HG02623 (cell line): ENCODE measurements at regions not wholly inside any gene's neighbourhood (a gene's known extent, or its start where the extent isn't known, plus 50 kb on each side); places are given as distances from the start of the nearest gene placed in this dataset.
"Not testable (repeated sequence)": the region's sequence is repeated elsewhere in the genome, so short reads cannot be mapped to it uniquely, and the experiment has no call there.

Experiments
- ATAC-seq: cut with Tn5 transposase; IDR thresholded peaks from one replicate; pipeline ENCODE4 v1.9.1; 2021; ENCODE audit warnings: moderate library complexity; ENCODE audit not compliant: unreplicated experiment

DNA sequence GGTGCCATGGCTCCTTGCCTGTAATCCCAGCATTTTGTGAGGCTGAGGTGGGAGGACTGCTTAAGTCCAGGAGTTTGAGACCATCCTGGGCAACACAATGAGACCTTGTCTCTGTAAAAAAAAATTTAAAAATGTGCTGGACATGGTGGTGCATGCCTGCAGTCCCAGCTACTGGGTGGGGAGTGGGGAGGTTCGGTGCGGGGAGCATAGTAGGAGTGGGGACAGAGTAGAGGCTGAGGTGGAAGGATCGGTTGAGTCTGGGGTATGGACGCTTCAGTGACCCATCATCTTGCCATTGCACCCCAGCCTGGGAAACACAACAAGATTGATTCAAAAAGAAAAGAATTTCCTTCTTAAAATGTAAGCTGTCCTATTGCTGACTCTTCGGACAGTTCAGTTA is 1490.0 kb upstream of the GBE1 start:
- ATAC-seq: no peak

DNA sequence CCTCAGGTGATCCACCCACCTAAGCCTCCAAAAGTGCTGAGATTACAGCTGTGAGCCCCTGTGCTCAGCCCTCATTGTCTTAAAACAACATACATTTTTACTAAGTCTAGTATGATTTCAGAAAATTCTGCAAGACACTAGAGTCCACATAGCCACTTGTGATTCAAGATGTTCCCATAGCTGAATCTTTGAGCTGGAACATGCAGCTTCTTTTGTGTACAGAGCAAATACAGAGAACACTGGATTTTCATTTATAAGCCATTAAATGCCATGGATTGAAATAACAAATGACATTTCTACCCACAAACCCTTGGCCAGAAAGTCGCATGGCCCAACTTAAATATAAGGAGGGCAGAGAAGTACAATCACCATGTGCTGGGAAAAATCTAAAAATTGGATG is 1489.2 kb upstream of the GBE1 start:
- no peak for ATAC-seq

DNA sequence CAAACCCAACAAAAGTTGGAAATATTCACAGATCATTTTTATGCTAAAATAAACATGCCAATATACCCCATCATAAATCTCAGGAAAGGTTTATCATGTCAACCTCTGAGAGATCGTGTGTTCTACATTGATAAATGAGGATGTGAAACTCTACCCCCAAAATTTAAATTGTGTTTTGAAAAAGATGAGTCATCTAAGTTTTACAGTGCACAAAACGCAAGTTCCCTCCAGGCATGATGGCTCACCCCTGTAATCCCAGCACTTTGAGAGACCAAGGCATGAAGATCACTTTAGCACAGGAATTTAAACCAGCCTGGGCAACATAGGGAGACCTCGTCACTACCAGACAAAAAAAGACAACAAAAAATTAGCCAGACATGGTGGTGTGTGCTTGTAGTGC is 1487.0 kb upstream of the GBE1 start:
- ATAC-seq: no peak

DNA sequence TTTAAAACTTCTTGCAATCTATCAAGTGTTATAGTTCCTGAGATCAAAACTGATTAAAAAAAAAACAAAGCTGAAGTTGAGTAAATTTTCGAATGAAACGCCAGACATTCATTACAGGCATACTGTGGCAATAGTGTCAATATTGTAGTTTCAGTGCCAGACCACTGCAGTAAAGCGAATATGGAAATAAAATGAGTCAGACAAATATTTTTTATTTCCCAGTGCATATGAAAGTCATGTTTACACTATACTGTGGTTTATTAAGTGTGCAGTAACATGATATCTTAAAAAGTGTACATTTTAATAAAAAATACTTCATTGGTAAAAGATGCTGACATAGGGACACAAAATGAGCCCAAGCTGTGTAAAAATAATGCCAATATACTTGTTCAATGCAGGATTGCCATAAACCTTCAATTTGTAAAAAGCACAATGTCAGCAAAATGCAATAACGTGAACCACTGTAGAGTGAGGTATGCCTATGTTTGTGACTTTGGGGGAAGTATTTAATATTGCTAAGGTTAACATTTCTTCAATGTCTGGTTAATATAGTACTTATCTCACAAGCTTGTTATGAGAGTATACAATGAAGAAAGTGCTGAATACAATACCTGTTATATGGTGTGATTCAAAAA is 1473.9 kb upstream of the GBE1 start:
- no peak for ATAC-seq

DNA sequence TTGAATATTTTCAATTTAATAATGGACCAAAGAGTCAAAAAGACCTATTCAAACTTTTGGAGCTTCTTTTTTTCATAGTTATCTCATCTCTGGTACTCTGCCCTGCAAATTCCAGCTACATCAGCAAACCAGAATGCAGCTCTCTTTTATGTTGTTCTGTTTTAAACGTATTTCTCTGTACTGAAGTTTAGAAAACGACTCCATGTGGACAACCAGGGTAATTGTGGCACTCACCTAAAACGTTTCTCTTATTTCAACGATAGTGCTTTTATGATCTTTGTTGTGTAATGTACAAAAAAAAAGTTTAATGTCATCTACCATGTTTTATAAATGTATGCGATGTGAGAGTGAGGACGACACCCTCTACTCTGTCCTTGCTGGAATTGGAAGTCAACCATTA is 1472.3 kb upstream of the GBE1 start:
- ATAC-seq: no peak

DNA sequence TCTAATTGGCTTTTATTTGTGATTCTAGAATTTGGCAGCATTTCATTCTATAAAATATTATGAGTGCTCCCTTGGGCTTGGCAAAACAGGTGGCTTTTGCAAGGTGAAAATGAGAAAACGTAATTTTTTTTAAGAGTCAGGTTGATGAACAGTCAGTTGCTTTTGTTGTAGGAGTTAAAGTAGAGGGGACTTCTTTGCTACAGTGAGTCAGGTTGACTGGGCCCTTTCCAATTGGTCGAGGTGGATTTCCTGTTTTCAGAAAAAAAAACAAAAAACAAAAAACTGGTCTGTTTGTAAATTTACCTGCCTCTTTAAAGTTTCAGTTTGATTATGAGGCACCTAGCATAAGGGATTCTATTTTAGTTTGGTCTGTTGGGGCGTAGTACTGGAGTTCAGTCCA is 1469.4 kb upstream of the GBE1 start:
- ATAC-seq: no peak

DNA sequence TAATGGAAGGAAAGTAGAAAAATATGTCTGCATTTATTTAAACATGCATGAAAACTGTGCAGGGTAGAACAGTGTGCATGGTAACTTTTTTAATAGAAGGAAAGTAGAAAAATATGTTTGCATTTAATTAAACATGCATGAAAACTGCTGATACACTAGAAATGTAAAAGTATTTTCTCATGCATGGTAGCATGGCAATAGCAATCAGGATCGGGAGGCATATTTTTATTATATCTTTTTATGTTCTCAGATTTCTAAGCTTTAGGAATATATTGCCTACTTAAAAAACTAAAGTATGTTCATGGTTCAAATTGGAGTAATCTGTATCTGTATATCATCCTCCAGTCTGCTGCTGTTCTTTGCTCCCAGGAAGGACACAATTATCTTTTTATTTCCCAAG is 1468.9 kb upstream of the GBE1 start:
- ATAC-seq: no peak

DNA sequence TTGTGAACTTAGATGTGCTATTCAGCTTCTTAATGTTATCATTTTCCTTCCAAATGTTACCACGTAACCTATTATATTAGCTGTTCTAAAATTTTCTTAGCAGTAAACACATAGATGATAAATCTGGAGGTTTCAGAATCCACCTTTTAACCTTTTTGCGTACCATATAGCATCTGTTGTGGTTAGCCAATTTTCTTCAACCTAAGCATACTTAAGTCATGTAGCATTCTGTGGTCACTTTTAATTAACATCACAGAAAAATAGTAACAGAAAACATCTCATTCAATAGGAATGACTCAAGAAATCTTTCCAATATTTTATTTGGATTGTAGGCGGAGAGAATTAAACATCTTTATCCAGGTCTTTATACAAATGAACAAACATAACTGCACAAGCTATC is 1465.3 kb upstream of the GBE1 start:
- ATAC-seq: no peak

DNA sequence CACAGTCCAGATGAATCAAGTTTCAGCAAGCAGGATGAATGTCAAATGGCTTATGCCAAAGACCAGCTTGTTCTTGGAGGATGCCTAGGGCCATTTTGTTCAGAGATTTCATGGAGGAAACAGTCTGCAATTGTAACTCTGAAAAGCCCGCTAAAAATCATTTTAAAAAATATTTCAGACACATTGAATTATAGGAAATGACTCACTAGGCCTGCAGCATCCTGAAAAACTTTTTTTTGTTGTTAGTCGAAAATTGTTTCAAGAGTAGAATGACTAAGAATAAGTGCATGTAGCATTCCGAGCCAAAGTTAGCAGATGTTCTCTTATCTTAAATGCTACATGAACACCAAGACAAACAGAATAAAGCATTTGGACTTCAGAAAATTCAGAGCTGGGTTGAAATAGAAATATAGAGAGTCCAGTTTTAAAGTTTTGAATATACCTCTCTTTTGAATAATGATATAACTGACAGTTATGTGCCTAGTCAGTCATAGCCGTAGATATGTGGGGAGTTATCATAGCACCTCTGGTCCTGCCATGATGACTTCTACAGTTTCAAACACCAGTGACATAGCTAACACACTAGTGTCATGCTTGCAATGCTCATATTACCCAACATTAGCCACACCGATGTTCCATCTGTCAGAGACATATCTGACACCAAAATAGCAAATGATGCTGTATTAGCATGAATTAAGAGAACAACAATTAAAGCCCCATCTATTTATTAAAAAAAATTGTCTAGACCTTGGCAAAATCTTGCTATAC is 1462.8 kb upstream of the GBE1 start:
- no peak for ATAC-seq

DNA sequence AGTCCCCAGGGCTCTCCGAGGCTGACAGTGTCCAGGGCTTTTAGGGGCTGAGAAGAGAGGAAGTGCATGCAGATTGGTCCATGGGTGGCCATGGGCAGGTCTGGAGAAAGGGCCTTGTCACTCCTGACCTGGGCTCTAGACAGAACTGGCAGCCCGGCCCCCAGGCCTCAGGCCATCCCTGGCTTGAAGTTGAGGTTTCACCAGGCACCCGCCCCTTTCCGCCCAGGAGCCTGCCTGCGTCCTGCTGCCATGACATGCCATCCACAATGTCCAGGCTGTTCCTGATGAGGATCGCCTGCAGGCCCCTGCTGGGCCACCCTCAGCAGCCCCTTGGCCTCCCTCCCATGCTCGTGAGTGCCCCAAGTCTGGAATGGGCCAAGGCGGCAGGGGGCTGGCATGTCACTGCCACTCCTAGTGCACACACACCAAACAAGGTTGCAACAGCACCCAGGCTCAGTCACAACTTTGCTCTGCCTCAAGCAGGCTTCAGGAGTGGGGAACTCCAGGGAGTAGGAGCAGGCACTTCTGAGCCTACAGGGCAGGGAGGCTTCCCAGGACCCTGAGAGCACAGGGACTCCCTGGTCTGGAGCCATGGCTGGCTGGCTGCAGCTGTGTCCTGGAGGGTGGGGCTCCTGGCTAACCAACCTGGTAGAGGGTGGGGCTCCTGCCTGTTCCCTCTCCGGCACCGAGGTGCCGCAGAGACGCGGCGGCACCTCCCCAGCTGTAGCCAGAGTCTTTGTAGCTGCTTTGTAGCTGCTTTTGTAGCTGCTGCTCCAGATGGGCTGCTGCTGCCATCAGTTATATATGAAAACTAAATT is 1457.1 kb upstream of the GBE1 start:
- no peak for ATAC-seq

DNA sequence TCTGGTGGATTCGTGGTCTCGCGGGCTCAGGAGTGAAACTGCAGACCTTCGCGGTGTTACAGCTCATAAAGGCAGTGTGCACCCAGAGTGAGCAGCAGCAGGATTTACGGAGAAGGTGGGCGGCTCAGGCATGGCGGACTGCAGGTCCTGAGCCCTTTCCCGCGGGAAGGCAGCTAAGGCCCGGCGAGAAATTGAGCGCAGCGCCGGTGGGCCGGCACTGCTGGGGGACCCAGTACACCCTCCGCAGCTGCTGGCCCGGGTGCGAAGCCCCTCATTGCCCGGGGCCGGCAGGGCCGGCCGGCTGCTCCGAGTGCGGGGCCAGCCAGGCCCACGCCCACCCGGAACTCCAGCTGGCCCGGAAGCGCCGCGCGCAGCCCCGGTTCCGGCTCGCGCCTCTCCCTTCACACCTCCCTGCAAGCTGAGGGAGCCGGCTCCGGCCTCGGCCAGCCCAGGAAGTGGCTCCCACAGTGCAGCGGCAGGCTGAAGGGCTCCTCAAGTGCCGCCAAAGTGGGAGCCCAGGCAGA is 1456.2 kb upstream of the GBE1 start:
- ATAC-seq: not testable (repeated sequence)

DNA sequence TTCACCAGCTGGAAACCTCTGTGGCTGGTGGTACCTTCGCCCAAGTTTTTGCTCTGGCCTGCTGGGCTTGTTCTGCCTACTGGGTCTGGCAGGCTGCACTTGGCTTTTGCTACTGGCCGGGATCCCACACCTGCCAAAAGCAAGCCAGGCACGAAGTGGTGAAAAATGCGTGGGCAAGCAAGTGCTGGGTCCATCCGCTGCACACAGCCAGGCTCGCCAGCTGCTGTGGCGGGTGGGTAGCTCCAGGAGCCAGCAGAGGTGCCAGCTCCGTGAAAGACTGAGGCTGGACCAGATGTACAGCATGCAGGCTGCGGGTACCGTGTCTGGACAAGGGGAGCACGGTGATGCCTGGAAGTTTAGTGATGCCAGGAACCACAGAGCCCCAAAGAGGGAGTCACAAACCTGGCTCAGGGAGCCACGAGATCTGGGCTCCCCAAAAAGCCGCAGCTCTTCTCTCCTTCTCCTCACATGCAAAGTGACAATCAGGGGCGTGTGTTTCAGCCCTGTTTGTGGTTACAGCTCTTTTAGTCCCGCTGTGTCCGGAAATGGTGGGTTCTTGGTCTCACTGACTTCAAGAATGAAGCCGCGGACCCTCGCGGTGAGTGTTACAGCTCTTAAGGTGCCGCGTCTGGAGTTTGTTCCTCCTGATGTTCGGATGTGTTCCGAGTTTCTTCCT is 1455.6 kb upstream of the GBE1 start:
- no peak for ATAC-seq

DNA sequence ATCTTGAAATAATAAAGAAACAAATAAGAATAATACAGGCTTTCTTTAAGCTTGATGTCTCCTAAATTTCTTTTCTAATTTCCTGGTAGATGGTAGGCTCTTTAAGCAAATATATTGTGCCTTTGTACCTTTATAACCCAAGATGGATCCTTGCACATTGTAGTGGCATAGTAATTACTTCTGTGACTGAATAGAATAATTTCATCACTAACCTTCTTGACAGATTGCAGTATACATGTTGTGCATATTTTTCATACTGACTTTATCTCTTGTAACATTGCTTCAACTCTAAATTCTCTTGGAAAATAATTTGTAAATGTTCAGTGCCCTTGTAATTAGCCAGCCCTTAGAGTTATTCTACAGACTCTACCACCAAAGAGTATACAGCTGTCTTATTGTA is 1433.8 kb upstream of the GBE1 start:
- no peak for ATAC-seq

DNA sequence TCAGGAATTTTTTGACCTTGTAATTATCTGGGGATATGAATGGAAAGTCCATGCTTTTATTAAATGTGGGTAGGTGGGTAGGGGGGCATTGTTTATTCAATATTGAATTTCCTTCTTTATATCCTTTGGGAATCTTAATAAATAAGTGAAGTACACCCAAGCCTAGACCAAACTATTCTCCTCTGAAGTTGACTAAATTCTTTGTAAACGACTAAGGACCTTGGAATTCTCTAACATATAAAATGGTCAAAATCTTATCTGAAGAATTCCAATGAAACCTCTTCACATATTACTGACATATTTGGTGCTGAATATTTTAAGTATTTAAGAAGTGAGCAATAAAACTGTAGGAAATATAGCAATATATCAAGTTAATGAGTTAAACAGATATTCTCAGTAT is 1432.1 kb upstream of the GBE1 start:
- ATAC-seq: no peak

DNA sequence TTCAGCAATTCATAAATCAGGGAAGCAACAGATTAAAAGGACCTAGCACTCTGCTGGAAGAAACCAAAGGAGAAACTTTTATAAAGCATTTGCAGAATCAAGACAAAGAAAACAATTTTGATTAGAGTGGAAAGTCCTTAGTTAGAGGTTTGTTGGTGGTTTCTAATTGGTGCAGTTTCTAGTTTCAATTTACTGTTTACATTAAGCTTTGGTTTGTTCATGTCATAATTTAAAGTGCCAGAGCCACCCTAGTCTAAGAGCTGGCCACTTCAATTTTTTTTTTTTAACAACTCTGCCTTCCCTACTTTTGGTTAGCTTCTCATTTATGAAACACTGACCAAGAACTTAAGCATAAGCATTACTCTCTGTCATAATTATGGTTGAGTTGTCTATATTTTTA is 1428.2 kb upstream of the GBE1 start:
- ATAC-seq: no peak

DNA sequence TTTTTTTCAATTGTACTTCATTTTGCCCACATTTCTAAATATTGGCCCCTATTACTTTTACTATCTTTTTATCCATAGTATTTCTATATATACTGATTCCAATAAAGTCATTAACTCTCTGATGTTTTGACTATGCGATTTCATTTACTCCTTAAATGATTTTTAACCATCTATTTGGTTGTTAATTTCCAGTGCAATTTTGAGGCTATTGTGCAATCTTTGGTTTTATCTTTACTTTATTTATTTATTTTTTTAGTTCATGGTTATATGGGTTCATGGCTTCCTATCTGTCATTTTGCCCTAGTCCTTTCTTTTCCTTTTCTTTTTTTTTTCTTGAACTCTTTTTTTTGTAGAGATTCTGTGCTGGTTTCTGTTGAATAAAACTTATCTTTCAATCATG is 1408.0 kb upstream of the GBE1 start:
- no peak for ATAC-seq

DNA sequence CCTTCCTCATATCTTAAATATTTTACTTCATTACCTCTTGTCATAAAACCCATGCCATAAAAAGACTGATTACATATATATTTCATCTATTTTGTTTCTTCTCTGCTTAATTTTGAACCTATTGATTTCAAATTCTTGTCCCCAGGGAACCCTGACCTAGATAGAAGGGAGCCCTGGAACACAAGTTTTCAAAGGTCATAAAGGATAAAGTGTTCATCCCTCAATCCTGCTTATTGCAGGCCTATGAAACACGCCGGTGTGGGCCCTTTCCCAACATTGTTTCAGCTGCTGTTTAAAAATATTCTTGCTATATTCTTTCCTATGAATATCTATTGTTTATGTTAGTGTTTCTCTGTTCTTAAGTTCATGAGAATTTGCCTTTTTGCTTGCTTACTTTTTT is 1389.5 kb upstream of the GBE1 start:
- ATAC-seq: no peak

DNA sequence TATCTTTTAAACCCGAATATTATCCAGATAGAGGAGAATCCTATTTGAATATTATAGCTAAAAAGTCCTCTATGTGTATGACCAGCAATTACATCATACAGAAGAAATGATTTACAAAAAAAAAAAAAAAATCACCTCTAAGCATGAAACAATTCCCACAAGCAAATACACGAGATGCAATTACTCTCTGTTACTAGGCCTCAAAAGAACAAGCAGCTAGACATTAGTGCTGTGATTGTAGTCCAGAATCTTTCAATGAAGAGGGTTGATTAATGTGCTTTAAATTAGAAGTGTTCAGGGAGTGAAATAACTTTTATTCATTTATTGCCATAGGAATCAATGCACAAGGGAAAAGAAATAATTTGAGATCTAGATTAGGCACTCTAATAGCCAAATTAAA is 1379.5 kb upstream of the GBE1 start:
- ATAC-seq: no peak

DNA sequence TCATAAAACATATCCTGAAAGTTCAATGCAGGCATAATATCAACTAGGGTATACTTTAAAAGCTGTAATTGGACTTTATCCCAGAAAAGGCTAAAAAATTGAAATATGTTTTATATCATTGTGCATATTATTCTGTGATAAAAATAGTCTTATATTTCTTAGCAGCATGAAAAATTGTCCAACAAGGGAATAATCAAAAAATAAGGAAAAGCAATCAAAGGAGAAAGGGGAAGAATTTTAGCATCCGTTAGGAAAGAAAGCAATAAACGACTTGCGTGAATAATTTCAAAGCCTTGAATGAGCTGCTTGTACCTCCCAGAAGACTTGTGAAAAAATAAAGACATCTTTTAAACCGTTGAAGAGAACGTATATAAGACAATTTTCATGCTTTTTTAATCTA is 1369.8 kb upstream of the GBE1 start:
- no peak for ATAC-seq

DNA sequence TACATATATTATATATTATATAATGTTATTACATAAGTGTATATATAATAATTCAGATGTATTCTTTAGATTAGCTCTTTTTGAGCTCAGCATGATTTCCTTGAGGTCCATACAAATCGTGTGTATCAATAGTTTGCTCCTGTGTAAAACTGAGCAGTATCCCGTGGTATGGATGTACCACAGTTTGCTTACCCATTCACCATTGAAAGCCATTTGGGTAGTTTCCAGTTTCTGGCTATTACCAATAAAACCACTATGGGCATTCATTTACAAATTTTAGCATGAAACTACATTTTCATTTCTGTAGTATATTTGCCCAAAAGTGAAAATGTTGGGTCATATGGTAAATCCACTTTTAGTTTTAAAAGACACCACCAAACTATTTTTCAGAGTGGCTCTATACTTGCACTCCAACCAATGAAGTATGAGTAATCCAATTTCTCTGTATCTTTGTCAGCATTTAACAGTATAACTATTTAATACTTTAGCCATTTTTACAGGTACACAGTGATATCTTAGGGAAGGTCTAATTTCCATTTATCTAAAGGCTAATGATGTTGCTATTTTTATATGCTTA is 1361.4 kb upstream of the GBE1 start:
- ATAC-seq: no peak

DNA sequence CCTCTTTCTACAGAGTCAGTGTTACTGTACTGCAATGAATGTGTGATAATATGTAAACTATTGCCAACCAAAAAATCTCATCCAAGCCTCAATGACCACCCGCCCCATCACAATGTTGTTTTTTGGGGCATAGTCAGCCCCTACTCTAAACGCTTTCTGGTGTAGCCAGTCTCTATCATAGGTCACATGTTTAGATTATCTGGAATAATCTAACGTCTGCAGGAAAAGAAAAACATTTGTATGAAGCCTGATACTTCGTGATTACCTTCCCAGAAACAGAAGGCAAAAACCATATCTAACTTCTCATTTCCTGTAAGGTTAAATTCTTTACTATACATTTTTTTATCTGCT is 1331.8 kb upstream of the GBE1 start:
- ATAC-seq: no peak
